ENCODE measurements at regions not wholly inside any gene's neighbourhood (a gene's known extent, or its start where the extent isn't known, plus 50 kb on each side); places are given as distances from the start of the nearest gene placed in this dataset.

- H3K4me3 ChIP-seq (replicated peaks in 1 of 3; ENCODE audit: insufficient read depth in 1 of 3, low read depth in 1 of 3, low read length in 3 of 3), result no peak overlapping the region
- H3K4me2 ChIP-seq (ENCODE audit: insufficient read depth, low read length), result no peak overlapping the region
- DNase-seq (ENCODE audit: low read depth, low spot score) (no peak), FAIRE-seq (no peak)
- H3K79me2 ChIP-seq (ENCODE audit: control insufficient read depth, insufficient read depth, low read length), result no peaks in the 10 kb centered on the region
- H3K27me3 ChIP-seq (ENCODE audit: control insufficient read depth in 2 of 2, insufficient read depth in 2 of 2, low read length in 2 of 2), result no peaks in the 10 kb centered on the region
- no peaks in the 10 kb centered on the region for H3K4me1 ChIP-seq (ENCODE audit: control insufficient read depth, extremely low read depth, insufficient read depth, low read length)
- no peaks in the 10 kb centered on the region for H4K20me1 ChIP-seq (replicated peaks; ENCODE audit: control insufficient read depth, extremely low read depth, insufficient read depth, low read length)
- ChIA-PET CTCF (no interaction called here), POLR2A (no interaction called here)
- H3K9ac ChIP-seq (replicated peaks; ENCODE audit: extremely low read depth, insufficient read depth, low read length), result no peak overlapping the region
- H3K36me3 ChIP-seq (ENCODE audit: control insufficient read depth in 2 of 2, extremely low read depth in 1 of 2, insufficient read depth in 2 of 2, low read length in 2 of 2), result no peaks in the 10 kb centered on the region
- H3K9me3 ChIP-seq (replicated peaks; ENCODE audit: control insufficient read depth, insufficient read depth, low read length), result no peaks in the 10 kb centered on the region
- no peaks in the 10 kb centered on the region for H3K9me1 ChIP-seq (replicated peaks; ENCODE audit: control insufficient read depth, extremely low read depth, insufficient read depth, low read length)
- intact Hi-C loops (cut with micrococcal nuclease) (no loop called here), dilution Hi-C loops (cut with MboI; ENCODE audit: extremely low pct_ligation_motif_present, low sequenced_read_pairs) (no loop called here)
- TF ChIP-seq JUN (IDR thresholded peaks at IDR 0.05; ENCODE audit: borderline replicate concordance, insufficient read depth, insufficient read length, low read depth) (no peak), EZH2 (IDR thresholded peaks at IDR 0.05; ENCODE audit: borderline replicate concordance, low read depth, low read length, severe bottlenecking) (no peak), POLR2AphosphoS5 (IDR thresholded peaks at IDR 0.05; ENCODE audit: insufficient read depth, low read depth, low read length) (no peak), FOS (IDR thresholded peaks at IDR 0.05; ENCODE audit: borderline replicate concordance, insufficient read depth, low read length) (no peak)
- no peak overlapping the region for H2AFZ ChIP-seq (ENCODE audit: low read depth, low read length)
- BruUV-seq (replicated peaks), result no TSS peak
- H3K27ac ChIP-seq (ENCODE audit: insufficient read depth, low read depth, low read length), result no peak overlapping the region
These were observed 67.5 kb downstream of the PRR32 start for GRCh38 chrX:126886997-126887396.

GRCh38 chrX:126900937-126901336, 81.4 kb downstream of the PRR32 start:
- Histone ChIP-seq H3K27ac (ENCODE audit: insufficient read depth, low read depth, low read length) (no peak overlapping the region), H3K27me3 (ENCODE audit: control insufficient read depth in 2 of 2, insufficient read depth in 2 of 2, low read length in 2 of 2) (no peaks in the 10 kb centered on the region), H3K9me3 (replicated peaks; ENCODE audit: control insufficient read depth, insufficient read depth, low read length) (no peaks in the 10 kb centered on the region), H3K4me1 (ENCODE audit: control insufficient read depth, extremely low read depth, insufficient read depth, low read length) (no peaks in the 10 kb centered on the region), H4K20me1 (replicated peaks; ENCODE audit: control insufficient read depth, extremely low read depth, insufficient read depth, low read length) (no peaks in the 10 kb centered on the region), H3K9ac (replicated peaks; ENCODE audit: extremely low read depth, insufficient read depth, low read length) (no peak overlapping the region), H3K9me1 (replicated peaks; ENCODE audit: control insufficient read depth, extremely low read depth, insufficient read depth, low read length) (no peaks in the 10 kb centered on the region), H3K36me3 (ENCODE audit: control insufficient read depth in 2 of 2, extremely low read depth in 1 of 2, insufficient read depth in 2 of 2, low read length in 2 of 2) (no peaks in the 10 kb centered on the region), H3K4me2 (ENCODE audit: insufficient read depth, low read length) (no peak overlapping the region), H3K4me3 (replicated peaks in 1 of 3; ENCODE audit: insufficient read depth in 1 of 3, low read depth in 1 of 3, low read length in 3 of 3) (no peak overlapping the region), H2AFZ (ENCODE audit: low read depth, low read length) (no peak overlapping the region), H3K79me2 (ENCODE audit: control insufficient read depth, insufficient read depth, low read length) (no peaks in the 10 kb centered on the region)
- FAIRE-seq (no peak), DNase-seq (ENCODE audit: low read depth, low spot score) (no peak)
- intact Hi-C loops (cut with micrococcal nuclease) (no loop called here), dilution Hi-C loops (cut with MboI; ENCODE audit: extremely low pct_ligation_motif_present, low sequenced_read_pairs) (no loop called here)
- TF ChIP-seq EZH2 (IDR thresholded peaks at IDR 0.05; ENCODE audit: borderline replicate concordance, low read depth, low read length, severe bottlenecking), result no peak
- no peak for TF ChIP-seq JUN (IDR thresholded peaks at IDR 0.05; ENCODE audit: borderline replicate concordance, insufficient read depth, insufficient read length, low read depth)
- TF ChIP-seq MAX (IDR thresholded peaks at IDR 0.05; ENCODE audit: insufficient read depth, insufficient read length), result no peak
- no peak for TF ChIP-seq MYC (IDR thresholded peaks at IDR 0.05; ENCODE audit: low read depth, low read length)
- no peak for TF ChIP-seq POLR2A (IDR thresholded peaks at IDR 0.05; ENCODE audit: low read depth, low read length)
- TF ChIP-seq GATA2 (IDR thresholded peaks at IDR 0.05; ENCODE audit: insufficient read depth, insufficient read length, low read depth, low read length), result no peak
- POLR2A ChIA-PET, result no interaction called here
- BruUV-seq (replicated peaks), result no TSS peak
- CTCF ChIA-PET, result no interaction called here

All from endothelial cell of umbilical vein (primary cell).